ENCODE measurements at regions not wholly inside any gene's neighbourhood (a gene's known extent, or its start where the extent isn't known, plus 50 kb on each side); places are given as distances from the start of the nearest gene placed in this dataset.
A peak's percentile ranks its signal among the peaks of the same experiment; 100 is the strongest.

DNA sequence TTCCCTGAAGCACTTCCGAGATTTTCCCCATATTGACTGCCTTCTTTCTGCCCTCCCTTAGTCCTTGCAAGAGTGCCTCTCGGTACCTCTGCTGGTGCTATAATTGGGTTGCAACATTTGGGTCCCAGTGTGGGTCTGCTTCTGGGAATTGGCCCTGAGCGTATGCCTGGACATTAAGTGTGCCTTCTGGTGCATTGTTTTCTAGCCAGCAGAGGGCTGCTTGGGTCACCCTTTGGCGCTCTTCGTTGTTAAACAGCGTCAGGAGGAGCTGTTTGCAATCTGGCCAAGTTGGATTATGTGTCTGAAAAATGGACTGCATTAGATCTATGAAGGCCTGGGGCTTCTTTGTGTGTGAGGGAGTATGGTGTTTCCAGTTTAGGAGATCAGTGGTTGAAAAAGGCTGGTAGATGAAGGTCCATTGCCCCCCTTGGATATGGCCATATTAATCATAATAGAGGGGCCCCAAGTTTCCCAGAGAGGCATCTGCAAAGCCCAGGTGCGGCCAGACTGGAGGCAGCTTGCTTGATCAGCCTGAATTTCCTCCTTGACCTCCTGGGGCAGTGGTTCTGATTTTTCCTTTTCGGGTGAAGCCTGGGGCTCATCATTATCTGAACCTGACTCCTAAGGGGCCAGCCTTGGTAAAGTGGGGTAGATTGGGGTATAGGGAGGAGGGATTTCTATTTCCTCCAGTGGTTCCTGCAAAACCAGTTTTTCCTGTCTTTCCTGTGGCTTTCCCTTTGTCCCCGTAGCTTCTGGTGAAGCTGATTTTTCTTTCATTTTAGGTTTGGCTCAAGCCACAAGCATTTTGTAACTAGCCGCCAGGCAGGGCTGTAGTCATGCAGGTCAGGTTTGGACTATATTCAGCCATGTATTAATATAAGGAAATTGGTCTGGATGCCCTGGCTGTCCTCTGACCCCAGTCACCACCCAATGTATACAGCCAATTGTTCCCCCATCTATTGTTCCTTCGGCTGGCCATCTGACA lies 85.4 kb upstream of the GPR6 start:
- no peak overlapping the region for H3K23ac ChIP-seq (ENCODE audit: low read length)
- peak overlapping the region; percentile 87 for H4K91ac ChIP-seq (ENCODE audit: low read depth, low read length)
- no CpG with 5 or more reads among the region's 11 CpGs for WGBS (ENCODE audit: extremely low coverage, insufficient coverage, insufficient read length)
- H2BK12ac ChIP-seq (ENCODE audit: low read length) = peak overlapping the region; percentile 82
- peaks cover 0 to 6% of the 10 kb centered on the region in 2 experiments for H3K36me3 ChIP-seq (ENCODE audit: control insufficient read depth in 1 of 2, insufficient read depth in 2 of 2, low read length in 2 of 2)
- peaks cover 16 to 18% of the 10 kb centered on the region in 2 experiments for H3K4me1 ChIP-seq (ENCODE audit: control insufficient read depth in 1 of 2, insufficient read depth in 2 of 2, low read length in 2 of 2)
- peak overlapping the region; percentile 76 for H4K8ac ChIP-seq (ENCODE audit: low read depth, low read length)
- peak overlapping the region; percentile 87 for H2BK120ac ChIP-seq (ENCODE audit: insufficient read depth, low read length, poor library complexity)
- H3K4ac ChIP-seq (ENCODE audit: low read depth, low read length) = no peak overlapping the region
- H2BK5ac ChIP-seq (ENCODE audit: low read depth, low read length, poor library complexity) = peak overlapping the region; percentile 85
- peak overlapping the region; percentile 80 for H3K27ac ChIP-seq (ENCODE audit: low read depth, low read length)
- H3K27me3 ChIP-seq (ENCODE audit: insufficient read depth, low read length) = no peaks in the 10 kb centered on the region
- H2AFZ ChIP-seq (ENCODE audit: insufficient read depth, low read length, poor library complexity) = peak overlapping the region; percentile 45
- H3K79me2 ChIP-seq (ENCODE audit: control insufficient read depth, insufficient read depth, low read length, poor library complexity) = no peaks in the 10 kb centered on the region
- H3K79me1 ChIP-seq (ENCODE audit: low read length) = peaks cover 19% of the 10 kb centered on the region
- DNase-seq = peak; percentile 90 to 99
- H3K4me3 ChIP-seq (ENCODE audit: low read depth, low read length) = no peak overlapping the region
- no peak overlapping the region for H3K9ac ChIP-seq (ENCODE audit: low read length)
- H3K4me2 ChIP-seq (ENCODE audit: low read length) = peak overlapping the region; percentile 44
- peak overlapping the region; percentile 60 for H4K12ac ChIP-seq (ENCODE audit: low read depth, low read length)
- peak overlapping the region; percentile 79 for H2AK5ac ChIP-seq (ENCODE audit: low read length)
- peak overlapping the region; percentile 64 for H3K14ac ChIP-seq (ENCODE audit: low read length)
- H3K9me3 ChIP-seq (ENCODE audit: insufficient read depth, low read depth, low read length) = peaks cover 7% of the 10 kb centered on the region
- peak overlapping the region; percentile 32 for H3K18ac ChIP-seq (ENCODE audit: low read length)

GRCh38 chr6:109893606-109894005 lies 84.5 kb upstream of the GPR6 start:
- peak overlapping the region; percentile 85 for H2BK12ac ChIP-seq (ENCODE audit: low read length)
- peaks cover 19% of the 10 kb centered on the region for H3K79me1 ChIP-seq (ENCODE audit: low read length)
- no peak overlapping the region for H3K9ac ChIP-seq (ENCODE audit: low read length)
- H3K4ac ChIP-seq (ENCODE audit: low read depth, low read length) = peak overlapping the region; percentile 29
- H3K9me3 ChIP-seq (ENCODE audit: insufficient read depth, low read depth, low read length) = peaks cover 7% of the 10 kb centered on the region
- peak overlapping the region; percentile 9 for H3K18ac ChIP-seq (ENCODE audit: low read length)
- DNase-seq = no peak
- H3K4me1 ChIP-seq (ENCODE audit: control insufficient read depth in 1 of 2, insufficient read depth in 2 of 2, low read length in 2 of 2) = peaks cover 16 to 18% of the 10 kb centered on the region in 2 experiments
- H3K23ac ChIP-seq (ENCODE audit: low read length) = no peak overlapping the region
- no CpG with 5 or more reads among the region's 4 CpGs for WGBS (ENCODE audit: extremely low coverage, insufficient coverage, insufficient read length)
- peak overlapping the region; percentile 70 for H3K27ac ChIP-seq (ENCODE audit: low read depth, low read length)
- peak overlapping the region; percentile 55 for H4K8ac ChIP-seq (ENCODE audit: low read depth, low read length)
- H3K4me2 ChIP-seq (ENCODE audit: low read length) = no peak overlapping the region
- peak overlapping the region; percentile 64 for H3K14ac ChIP-seq (ENCODE audit: low read length)
- H4K91ac ChIP-seq (ENCODE audit: low read depth, low read length) = peak overlapping the region; percentile 87
- H2AFZ ChIP-seq (ENCODE audit: insufficient read depth, low read length, poor library complexity) = no peak overlapping the region
- peak overlapping the region; percentile 85 for H2BK120ac ChIP-seq (ENCODE audit: insufficient read depth, low read length, poor library complexity)
- no peak overlapping the region for H4K12ac ChIP-seq (ENCODE audit: low read depth, low read length)
- no peaks in the 10 kb centered on the region for H3K79me2 ChIP-seq (ENCODE audit: control insufficient read depth, insufficient read depth, low read length, poor library complexity)
- peak overlapping the region; percentile 65 for H2AK5ac ChIP-seq (ENCODE audit: low read length)
- peak overlapping the region; percentile 71 for H2BK5ac ChIP-seq (ENCODE audit: low read depth, low read length, poor library complexity)
- no peak overlapping the region for H3K4me3 ChIP-seq (ENCODE audit: low read depth, low read length)
- H3K36me3 ChIP-seq (ENCODE audit: control insufficient read depth in 1 of 2, insufficient read depth in 2 of 2, low read length in 2 of 2) = peaks cover 0 to 6% of the 10 kb centered on the region in 2 experiments
- H3K27me3 ChIP-seq (ENCODE audit: insufficient read depth, low read length) = no peaks in the 10 kb centered on the region

GRCh38 chr6:109894181-109894580 lies 83.9 kb upstream of the GPR6 start:
- Histone ChIP-seq H3K79me2 (ENCODE audit: control insufficient read depth, insufficient read depth, low read length, poor library complexity) (no peaks in the 10 kb centered on the region), H2AK5ac (ENCODE audit: low read length) (no peak overlapping the region), H3K18ac (ENCODE audit: low read length) (no peak overlapping the region), H3K14ac (ENCODE audit: low read length) (peak overlapping the region; percentile 64), H3K4ac (ENCODE audit: low read depth, low read length) (no peak overlapping the region), H3K27me3 (ENCODE audit: insufficient read depth, low read length) (no peaks in the 10 kb centered on the region), H3K4me2 (ENCODE audit: low read length) (no peak overlapping the region), H2BK12ac (ENCODE audit: low read length) (peak overlapping the region; percentile 85), H3K9ac (ENCODE audit: low read length) (no peak overlapping the region), H3K4me3 (ENCODE audit: low read depth, low read length) (no peak overlapping the region), H3K79me1 (ENCODE audit: low read length) (peaks cover 19% of the 10 kb centered on the region), H3K36me3 (ENCODE audit: control insufficient read depth in 1 of 2, insufficient read depth in 2 of 2, low read length in 2 of 2) (peaks cover 0 to 6% of the 10 kb centered on the region in 2 experiments), H3K9me3 (ENCODE audit: insufficient read depth, low read depth, low read length) (peaks cover 7% of the 10 kb centered on the region), H4K91ac (ENCODE audit: low read depth, low read length) (peak overlapping the region; percentile 87), H3K4me1 (ENCODE audit: control insufficient read depth in 1 of 2, insufficient read depth in 2 of 2, low read length in 2 of 2) (peaks cover 16 to 18% of the 10 kb centered on the region in 2 experiments), H3K23ac (ENCODE audit: low read length) (no peak overlapping the region), H3K27ac (ENCODE audit: low read depth, low read length) (no peak overlapping the region), H4K8ac (ENCODE audit: low read depth, low read length) (no peak overlapping the region), H4K12ac (ENCODE audit: low read depth, low read length) (no peak overlapping the region), H2BK120ac (ENCODE audit: insufficient read depth, low read length, poor library complexity) (peak overlapping the region; percentile 85), H2BK5ac (ENCODE audit: low read depth, low read length, poor library complexity) (no peak overlapping the region), H2AFZ (ENCODE audit: insufficient read depth, low read length, poor library complexity) (no peak overlapping the region)
- no CpG with 5 or more reads among the region's 5 CpGs for WGBS (ENCODE audit: extremely low coverage, insufficient coverage, insufficient read length)
- DNase-seq = peak in 1 of 2 donors; percentile 36

DNA sequence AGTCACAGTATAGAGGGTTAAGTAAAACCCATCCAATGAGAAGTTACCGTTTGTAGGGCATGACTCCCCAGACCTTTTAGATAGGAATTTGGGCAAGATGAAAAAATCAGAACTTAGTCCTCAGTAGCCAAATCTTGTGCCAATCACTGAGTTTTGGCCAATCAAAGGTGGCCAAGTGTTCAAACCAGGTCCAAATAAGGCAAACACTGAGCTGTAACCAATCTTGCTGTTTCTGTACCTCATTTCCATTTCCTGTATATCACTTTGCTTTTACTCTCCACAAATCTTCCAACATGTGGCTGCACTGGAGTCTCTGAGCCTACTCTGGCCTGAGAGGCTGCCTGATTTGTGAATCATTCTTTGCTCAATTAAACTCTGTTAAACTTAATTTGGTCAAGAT lies 81.8 kb upstream of the GPR6 start:
- peaks cover 19% of the 10 kb centered on the region for H3K79me1 ChIP-seq (ENCODE audit: low read length)
- H2BK12ac ChIP-seq (ENCODE audit: low read length) = no peak overlapping the region
- no peak overlapping the region for H2AK5ac ChIP-seq (ENCODE audit: low read length)
- H2AFZ ChIP-seq (ENCODE audit: insufficient read depth, low read length, poor library complexity) = no peak overlapping the region
- no peak overlapping the region for H3K18ac ChIP-seq (ENCODE audit: low read length)
- no peak overlapping the region for H3K14ac ChIP-seq (ENCODE audit: low read length)
- H3K27ac ChIP-seq (ENCODE audit: low read depth, low read length) = no peak overlapping the region
- no peak overlapping the region for H4K8ac ChIP-seq (ENCODE audit: low read depth, low read length)
- H3K23ac ChIP-seq (ENCODE audit: low read length) = no peak overlapping the region
- H3K9me3 ChIP-seq (ENCODE audit: insufficient read depth, low read depth, low read length) = peaks cover 7% of the 10 kb centered on the region
- H3K27me3 ChIP-seq (ENCODE audit: insufficient read depth, low read length) = no peaks in the 10 kb centered on the region
- H3K4me2 ChIP-seq (ENCODE audit: low read length) = no peak overlapping the region
- H3K4me3 ChIP-seq (ENCODE audit: low read depth, low read length) = no peak overlapping the region
- whole genome bisulfite sequencing (ENCODE audit: extremely low coverage, insufficient coverage, insufficient read length) = no CpG with 5 or more reads among the region's 1 CpG
- H3K36me3 ChIP-seq (ENCODE audit: control insufficient read depth in 1 of 2, insufficient read depth in 2 of 2, low read length in 2 of 2) = peaks cover 0 to 6% of the 10 kb centered on the region in 2 experiments
- no peak overlapping the region for H2BK5ac ChIP-seq (ENCODE audit: low read depth, low read length, poor library complexity)
- H3K9ac ChIP-seq (ENCODE audit: low read length) = no peak overlapping the region
- DNase-seq = peak in 1 of 2 donors; percentile 17
- H4K91ac ChIP-seq (ENCODE audit: low read depth, low read length) = no peak overlapping the region
- H3K4ac ChIP-seq (ENCODE audit: low read depth, low read length) = no peak overlapping the region
- no peak overlapping the region for H4K12ac ChIP-seq (ENCODE audit: low read depth, low read length)
- no peak overlapping the region for H2BK120ac ChIP-seq (ENCODE audit: insufficient read depth, low read length, poor library complexity)
- peaks cover 16 to 18% of the 10 kb centered on the region in 2 experiments for H3K4me1 ChIP-seq (ENCODE audit: control insufficient read depth in 1 of 2, insufficient read depth in 2 of 2, low read length in 2 of 2)
- H3K79me2 ChIP-seq (ENCODE audit: control insufficient read depth, insufficient read depth, low read length, poor library complexity) = no peaks in the 10 kb centered on the region

Measured in trophoblast cell (in vitro differentiated cells and primary cell).